ENCODE measurements at regions not wholly inside any gene's neighbourhood (a gene's known extent, or its start where the extent isn't known, plus 50 kb on each side); places are given as distances from the start of the nearest gene placed in this dataset.

- TF ChIP-seq E2F6 (IDR thresholded peaks at IDR 0.05) = no peak
- TF ChIP-seq EP300 (IDR thresholded peaks at IDR 0.05; ENCODE audit: borderline replicate concordance in 1 of 2, low read depth in 2 of 2, low read length in 2 of 2) = no peak
- TF ChIP-seq BCL11A (IDR thresholded peaks at IDR 0.05; ENCODE audit: low read depth in 2 of 2, low read length in 2 of 2) = no peak
- TF ChIP-seq CTCF (IDR thresholded peaks at IDR 0.05; ENCODE audit: control extremely low read depth in 1 of 3, insufficient read depth in 1 of 3, low read depth in 1 of 3, low read length in 3 of 3) = no peak
- TF ChIP-seq EZH2 (IDR thresholded peaks at IDR 0.05; ENCODE audit: low read depth, low read length, severe bottlenecking) = no peak
- no peak for TF ChIP-seq FOSL1 (IDR thresholded peaks at IDR 0.05; ENCODE audit: insufficient read depth, low read depth, low read length)
- no peak for TF ChIP-seq ASH2L (IDR thresholded peaks at IDR 0.05; ENCODE audit: low read length)
- TF ChIP-seq TAF1 (IDR thresholded peaks at IDR 0.05; ENCODE audit: low read depth, low read length) = no peak
- no peak for TF ChIP-seq TCF12 (IDR thresholded peaks at IDR 0.05; ENCODE audit: low read depth, low read length)
- no peak for TF ChIP-seq JUN (IDR thresholded peaks at IDR 0.05; ENCODE audit: low read depth, low read length)
- TF ChIP-seq POLR2AphosphoS5 (IDR thresholded peaks at IDR 0.05; ENCODE audit: low read depth, low read length) = no peak
- no peak for TF ChIP-seq USF2 (IDR thresholded peaks at IDR 0.05; ENCODE audit: low read length)
- no peak for TF ChIP-seq SIX5 (IDR thresholded peaks at IDR 0.05; ENCODE audit: low read depth, low read length)
These were observed 81.5 kb upstream of the ARL4C start for GRCh38 chr2:234578389-234578788.
